ENCODE measurements at regions not wholly inside any gene's neighbourhood (a gene's known extent, or its start where the extent isn't known, plus 50 kb on each side); places are given as distances from the start of the nearest gene placed in this dataset.

- TF ChIP-seq CTCF (IDR thresholded peaks at IDR 0.05) (no peak), MAX (CRISPR knock-in tag; IDR thresholded peaks at IDR 0.05) (no peak), NR1H2 (CRISPR knock-in tag; IDR thresholded peaks at IDR 0.05) (no peak), CREM (CRISPR knock-in tag; IDR thresholded peaks at IDR 0.05) (no peak), ZBTB43 (CRISPR knock-in tag; IDR thresholded peaks at IDR 0.05) (no peak)
Measured at GRCh38 chr5:167063788-167064187, 1227.7 kb upstream of the WWC1 start.
